K562 (cell line): ENCODE measurements at regions not wholly inside any gene's neighbourhood (a gene's known extent, or its start where the extent isn't known, plus 50 kb on each side); places are given as distances from the start of the nearest gene placed in this dataset.

Experiments
- ATAC-seq: fragments of 200-7000 bp; cut with Tn5 transposase; 3 replicates; pipeline ENCODE4 v1.9.1; 2020; ENCODE audit warnings: moderate library complexity
- BruUV-seq: library from RNA; stranded (reverse); fragments of 400-500 nt; replicated peaks from 2 replicates; lab custom pipeline; 2021; lab: Mats Ljungman, UMichigan
- CTCF ChIA-PET: fragments of 300-600 bp; formaldehyde crosslinking; extraction: SDS; loops from one replicate; lab custom pipeline; 2021; ENCODE audit warnings: low intra/inter-chr PET ratio; lab: Yijun Ruan, JAX
- POLR2A ChIA-PET: fragments of 300-600, 350-650 bp; sonication (Branson Sonifier 250); formaldehyde crosslinking; extraction: SDS; loops from one replicate; lab custom pipeline; 2021; ENCODE audit warnings: antibody characterized with exemption, inconsistent platforms; lab: Yijun Ruan, JAX
- DNase-seq, 4 experiments: peaks; one replicate each; pipeline versions ENCODE4 v3.0.0 to v3.0.0-alpha.2; 2011 to 2018; ENCODE audit warnings: low spot score in 3 of 4, mixed read lengths in 3 of 4; ENCODE audit errors: extremely low read depth in 1 of 4
- FAIRE-seq: peaks from 2 replicates; lab custom pipeline; 2011; peaks lifted over from hg19 to GRCh38; lab: Jason Lieb, UNC
- H2AFZ ChIP-seq: 2 replicates; pipeline ENCODE4 v1.6.0; 2011; ENCODE audit warnings: low read depth, low read length, control low read depth, inconsistent platforms
- H3K27ac ChIP-seq: fragments of 200-600 bp; 3 replicates; pipeline ENCODE4 v1.8.0; 2011; ENCODE audit warnings: low read depth, mild to moderate bottlenecking, control low read depth, inconsistent platforms, low read length, moderate library complexity, mixed read lengths; ENCODE audit errors: extremely low read depth
- H3K27me3 ChIP-seq, 2 experiments: fragments of 300-600 bp in 1 of 2; 2 replicates in 1 of 2; 3 replicates in 1 of 2; pipeline versions ENCODE4 v1.6.0 to v1.8.0; 2011; ENCODE audit warnings: inconsistent platforms in 2 of 2, low read length in 2 of 2, mild to moderate bottlenecking in 1 of 2, mixed read lengths in 1 of 2, moderate library complexity in 1 of 2; ENCODE audit not compliant: control insufficient read depth in 2 of 2, insufficient read depth in 2 of 2
- H3K36me3 ChIP-seq: fragments of 300-600 bp; 3 replicates; pipeline ENCODE4 v1.8.0; 2011; ENCODE audit warnings: mild to moderate bottlenecking, low read length, inconsistent platforms; ENCODE audit not compliant: control insufficient read depth, insufficient read depth
- H3K4me1 ChIP-seq, 2 experiments: fragments of 200-600 bp in 1 of 2; replicated peaks in 1 of 2; 2 replicates in 1 of 2; 3 replicates in 1 of 2; pipeline versions ENCODE4 v1.5.1 to v1.8.0; 2011; ENCODE audit warnings: inconsistent platforms in 2 of 2, low read length in 2 of 2, mild to moderate bottlenecking in 1 of 2, mixed read lengths in 1 of 2, moderate library complexity in 1 of 2; ENCODE audit not compliant: control insufficient read depth in 2 of 2, insufficient read depth in 2 of 2
- H3K4me2 ChIP-seq: 2 replicates; pipeline ENCODE4 v1.6.1; 2011; ENCODE audit warnings: low read length, control low read depth, inconsistent platforms, mixed read lengths; ENCODE audit not compliant: insufficient read depth
- H3K4me3 ChIP-seq: fragments of 200-600 bp; sonication (generic), shearing (Covaris generic); 2 replicates; pipeline ENCODE4 v1.5.1; 2016; ENCODE audit warnings: control low read depth, inconsistent platforms
- H3K79me2 ChIP-seq: fragments of 200-600 bp; 3 replicates; pipeline ENCODE4 v1.8.0; 2011; ENCODE audit warnings: low read length, inconsistent platforms; ENCODE audit not compliant: control insufficient read depth, insufficient read depth
- H3K9ac ChIP-seq, 2 experiments: 2 replicates each; pipeline versions ENCODE4 v1.6.0 to v1.6.1; 2011; ENCODE audit warnings: low read depth in 2 of 2, low read length in 2 of 2, control low read depth in 1 of 2, inconsistent platforms in 1 of 2, mild to moderate bottlenecking in 1 of 2, mixed read lengths in 1 of 2; ENCODE audit not compliant: insufficient read depth in 1 of 2
- H3K9me1 ChIP-seq: one replicate; pipeline ENCODE4 v1.6.0; 2011; ENCODE audit warnings: inconsistent platforms, mild to moderate bottlenecking, low read length, moderate library complexity; ENCODE audit not compliant: control insufficient read depth, insufficient read depth
- H3K9me3 ChIP-seq: replicated peaks from 2 replicates; pipeline ENCODE4 v1.5.1; 2011; ENCODE audit warnings: low read depth, low read length, inconsistent platforms; ENCODE audit not compliant: control insufficient read depth, insufficient read depth
- H4K20me1 ChIP-seq: replicated peaks from 2 replicates; pipeline ENCODE4 v1.6.1; 2011; ENCODE audit warnings: low read length, inconsistent platforms, mixed read lengths; ENCODE audit not compliant: control insufficient read depth, insufficient read depth
- ADNP ChIP-seq: fragments of 200-800 bp; sonication (Bioruptor generic); IDR thresholded peaks from 2 replicates; pipeline ENCODE4 v1.6.1; 2016; ENCODE audit warnings: missing genetic modification characterization, missing compliant biosample characterization
- FOXK1 ChIP-seq: sonication (generic); formaldehyde crosslinking; IDR thresholded peaks from 2 replicates; pipeline ENCODE4 v1.8.0; 2022; ENCODE audit warnings: missing genetic modification reagents, mild to moderate bottlenecking, borderline replicate concordance
- HDAC1 ChIP-seq, 2 experiments: fragments of 450-650 bp; IDR thresholded peaks; 2 replicates each; pipeline ENCODE4 v1.6.1; 2016 to 2017; ENCODE audit warnings: inconsistent platforms in 1 of 2, mild to moderate bottlenecking in 1 of 2, moderate library complexity in 1 of 2
- MIER1 ChIP-seq: fragments of 450-650 bp; IDR thresholded peaks from 2 replicates; pipeline ENCODE4 v1.6.1; 2016; ENCODE audit warnings: antibody characterized with exemption, mild to moderate bottlenecking, low read depth
- OTX1 ChIP-seq: fragments of 450-650 bp; formaldehyde crosslinking; IDR thresholded peaks from 2 replicates; pipeline ENCODE4 v1.4.0; 2022; ENCODE audit warnings: mild to moderate bottlenecking
- PHF21A ChIP-seq: fragments of 450-650 bp; IDR thresholded peaks from 2 replicates; pipeline ENCODE4 v1.6.1; 2017; ENCODE audit warnings: low read depth, borderline replicate concordance
- POU5F1 ChIP-seq: fragments of 150-350 bp; IDR thresholded peaks from 2 replicates; pipeline ENCODE4 v1.6.1; 2014; ENCODE audit warnings: borderline replicate concordance, low read length, low read depth, mild to moderate bottlenecking; ENCODE audit not compliant: partially characterized antibody
- SMC3 ChIP-seq: conservative IDR thresholded peaks from 2 replicates; pipeline ENCODE4 v1.6.1; 2011; ENCODE audit warnings: low read depth, low read length, improper control_type of control experiment; ENCODE audit not compliant: insufficient read depth
- TRIM24 ChIP-seq, 2 experiments: fragments of 450-650 bp; IDR thresholded peaks; 2 replicates each; pipeline ENCODE4 v1.6.1; 2016
- ZBED1 ChIP-seq: IDR thresholded peaks from 2 replicates; pipeline ENCODE4 v1.6.1; 2014
- ZFP30 ChIP-seq: fragments of 250-450 bp; sonication (Bioruptor Pico); IDR thresholded peaks from 2 replicates; pipeline ENCODE4 v1.8.0; 2022; ENCODE audit warnings: moderate library complexity, mild to moderate bottlenecking, inconsistent platforms, borderline replicate concordance
- ZNF277 ChIP-seq: fragments of 250-450 bp; sonication (Bioruptor Pico); IDR thresholded peaks from 2 replicates; pipeline ENCODE4 v1.8.0; 2022; ENCODE audit warnings: inconsistent platforms, mild to moderate bottlenecking, moderate library complexity, borderline replicate concordance
- ZNF75A ChIP-seq: fragments of 450-650 bp; formaldehyde crosslinking; IDR thresholded peaks from 2 replicates; pipeline ENCODE4 v1.4.0; 2020; ENCODE audit warnings: mild to moderate bottlenecking
- WGBS: fragments of 100-300 bp; shearing (Covaris generic); methylation state at CpG from one replicate; pipeline ENCODE4 v1.1.6; 2016; ENCODE audit warnings: low coverage, mixed read lengths; ENCODE audit not compliant: insufficient coverage; ENCODE audit errors: missing lambda C conversion rate; 5-methylcytosine and 5-hydroxymethylcytosine counted together
- in situ Hi-C: fragments of 300-500 bp; cut with MboI; formaldehyde crosslinking; loops from 4 replicates; pipeline ENCODE4 v1.15.0; 2018; ENCODE audit warnings: inconsistent platforms, mixed read lengths
- intact Hi-C: fragments of 100-400 bp; cut with micrococcal nuclease; formaldehyde crosslinking; loops from 2 replicates; pipeline ENCODE4 v1.14.2; 2022

GRCh38 chr11:24412722-24413121 is 84.1 kb upstream of the LUZP2 start:
- no peak overlapping the region for H2AFZ ChIP-seq
- TF ChIP-seq FOXK1 (CRISPR knock-in tag): no peak
- no peak for TF ChIP-seq ADNP (tag)
- TF ChIP-seq ZBED1: no peak
- no peak for TF ChIP-seq POU5F1
- TF ChIP-seq SMC3: no peak
- no peak for TF ChIP-seq ZNF75A (CRISPR knock-in tag)
- TF ChIP-seq OTX1 (CRISPR knock-in tag): no peak
- no peak for TF ChIP-seq TRIM24 (IDR thresholded peaks at IDR 0.05)
- no peak for TF ChIP-seq ZNF277 (CRISPR knock-in tag)
- no peak for TF ChIP-seq MIER1
- TF ChIP-seq PHF21A: no peak
- no peak for TF ChIP-seq ZFP30 (CRISPR knock-in tag)
- no peak for TF ChIP-seq HDAC1 (IDR thresholded peaks at IDR 0.05)
- no TSS peak for BruUV-seq
- no peaks in the 10 kb centered on the region for H4K20me1 ChIP-seq
- DNase-seq (no peak), FAIRE-seq (no peak), ATAC-seq (no peak)
- H3K79me2 ChIP-seq: no peaks in the 10 kb centered on the region
- no peak overlapping the region for H3K9ac ChIP-seq
- H3K27ac ChIP-seq: no peak overlapping the region
- H3K4me3 ChIP-seq: no peak overlapping the region
- 3% methylated on average over 2 of the region's 2 CpGs for WGBS
- H3K9me3 ChIP-seq: no peaks in the 10 kb centered on the region
- in situ Hi-C loops (no loop called here), intact Hi-C loops (no loop called here)
- H3K4me2 ChIP-seq: no peak overlapping the region
- no peaks in the 10 kb centered on the region for H3K4me1 ChIP-seq
- H3K9me1 ChIP-seq: no peaks in the 10 kb centered on the region
- ChIA-PET CTCF (no interaction called here), POLR2A (no interaction called here)
- no peaks in the 10 kb centered on the region for H3K36me3 ChIP-seq
- no peaks in the 10 kb centered on the region for H3K27me3 ChIP-seq
